MG63 (cell line): ENCODE measurements at regions not wholly inside any gene's neighbourhood (a gene's known extent, or its start where the extent isn't known, plus 50 kb on each side); places are given as distances from the start of the nearest gene placed in this dataset.

Source experiments
- DNase-seq: peaks from one replicate; pipeline ENCODE4 v3.0.0-alpha.2; 2020
- H3K27me3 ChIP-seq: fragments of 250-450 bp; sonication (Bioruptor Pico); 2 replicates; pipeline ENCODE4 v1.5.1; 2020; ENCODE audit warnings: mild to moderate bottlenecking, moderate library complexity
- H3K36me3 ChIP-seq: fragments of 250-450 bp; sonication (Bioruptor Pico); 2 replicates; pipeline ENCODE4 v1.5.1; 2020; ENCODE audit warnings: mild to moderate bottlenecking, moderate library complexity
- H3K4me3 ChIP-seq: fragments of 250-450 bp; sonication (Bioruptor Pico); 2 replicates; pipeline ENCODE4 v1.5.1; 2020; ENCODE audit warnings: mild to moderate bottlenecking, moderate library complexity
- H3K9me3 ChIP-seq: fragments of 250-450 bp; sonication (Bioruptor Pico); 2 replicates; pipeline ENCODE4 v1.5.1; 2020; ENCODE audit warnings: mild to moderate bottlenecking, moderate library complexity

DNA sequence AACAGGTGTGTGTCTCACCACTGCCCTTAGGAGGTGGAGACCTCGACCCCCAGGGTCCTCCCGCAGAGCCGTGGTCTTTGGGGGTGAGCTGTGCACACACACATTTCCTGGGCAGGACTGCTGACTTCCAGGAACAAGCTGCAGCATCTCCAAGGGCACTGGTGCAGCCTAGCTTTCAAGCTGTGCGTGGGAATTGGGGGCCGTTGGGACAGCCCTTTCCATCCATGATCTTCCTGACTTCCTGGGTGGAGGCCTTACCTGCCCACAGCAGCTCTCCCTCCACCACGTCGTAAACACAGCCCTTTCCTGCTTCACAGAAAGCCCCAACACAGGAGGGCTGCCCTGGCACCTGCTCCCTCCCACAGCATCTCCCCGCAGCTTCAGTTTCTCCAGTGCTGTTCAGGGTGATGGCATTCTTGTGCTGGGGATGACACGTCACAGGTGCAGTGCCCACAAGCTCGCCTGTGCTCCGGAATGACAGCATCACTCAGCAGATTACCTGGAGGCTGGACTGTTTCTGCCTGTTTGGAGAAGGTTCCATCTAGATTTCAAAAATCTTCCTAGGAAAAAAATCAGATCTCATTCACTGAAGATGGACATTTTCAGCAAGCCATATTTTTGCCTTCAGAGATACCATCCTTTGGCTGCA is 208.0 kb upstream of the PPP2R2D start:
- Histone ChIP-seq H3K27me3 (no peaks in the 10 kb centered on the region), H3K4me3 (no peak overlapping the region), H3K36me3 (no peaks in the 10 kb centered on the region), H3K9me3 (no peaks in the 10 kb centered on the region)
- DNase-seq: no peak

GRCh38 chr10:131693766-131694165 is 207.0 kb upstream of the PPP2R2D start:
- H3K36me3 ChIP-seq: no peaks in the 10 kb centered on the region
- no peaks in the 10 kb centered on the region for H3K9me3 ChIP-seq
- no peaks in the 10 kb centered on the region for H3K27me3 ChIP-seq
- no peak for DNase-seq
- no peak overlapping the region for H3K4me3 ChIP-seq

DNA sequence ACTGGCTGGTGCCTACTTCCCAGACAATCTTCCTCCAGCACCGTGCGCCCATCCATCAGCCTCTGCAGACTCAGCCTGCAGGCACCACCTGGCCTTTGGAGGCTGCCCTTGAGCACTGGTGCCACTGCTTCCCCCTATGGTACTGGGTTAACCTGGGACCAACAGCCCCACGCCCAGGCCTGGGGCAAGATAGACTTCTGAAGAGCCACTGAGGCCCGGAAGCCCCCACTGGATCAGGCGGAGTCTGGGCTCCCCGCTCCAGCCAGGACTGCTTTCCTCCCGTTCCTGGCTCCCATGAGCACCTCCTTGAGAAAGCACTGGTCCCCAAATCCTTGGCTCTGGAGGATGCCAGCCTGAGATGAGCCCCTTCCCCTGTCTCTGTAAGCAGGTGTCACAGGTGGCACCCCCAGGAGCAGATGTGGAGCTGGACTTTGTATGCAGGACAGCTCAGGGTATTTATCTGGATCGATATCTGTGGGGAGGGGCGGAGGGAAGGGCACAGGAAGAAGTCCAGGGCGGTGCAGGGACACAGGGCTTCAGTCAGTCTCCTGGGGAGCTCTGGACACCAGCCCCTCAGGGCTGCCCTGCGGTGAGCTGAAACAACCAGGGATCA is 206.5 kb upstream of the PPP2R2D start:
- Histone ChIP-seq H3K9me3 (no peaks in the 10 kb centered on the region), H3K27me3 (no peaks in the 10 kb centered on the region), H3K4me3 (no peak overlapping the region), H3K36me3 (no peaks in the 10 kb centered on the region)
- no peak for DNase-seq

- H3K27me3 ChIP-seq: no peaks in the 10 kb centered on the region
- H3K4me3 ChIP-seq: no peak overlapping the region
- no peaks in the 10 kb centered on the region for H3K36me3 ChIP-seq
- no peak for DNase-seq
- no peaks in the 10 kb centered on the region for H3K9me3 ChIP-seq
These were observed 205.9 kb upstream of the PPP2R2D start for GRCh38 chr10:131694781-131695495.

- Histone ChIP-seq H3K4me3 (no peak overlapping the region), H3K27me3 (no peaks in the 10 kb centered on the region), H3K9me3 (no peaks in the 10 kb centered on the region), H3K36me3 (no peaks in the 10 kb centered on the region)
- no peak for DNase-seq
These were observed 205.2 kb upstream of the PPP2R2D start for GRCh38 chr10:131695496-131696165.

- Histone ChIP-seq H3K9me3 (no peaks in the 10 kb centered on the region), H3K27me3 (no peaks in the 10 kb centered on the region), H3K4me3 (no peak overlapping the region), H3K36me3 (no peaks in the 10 kb centered on the region)
- no peak for DNase-seq
These were observed 203.2 kb upstream of the PPP2R2D start for GRCh38 chr10:131697476-131698128.

DNA sequence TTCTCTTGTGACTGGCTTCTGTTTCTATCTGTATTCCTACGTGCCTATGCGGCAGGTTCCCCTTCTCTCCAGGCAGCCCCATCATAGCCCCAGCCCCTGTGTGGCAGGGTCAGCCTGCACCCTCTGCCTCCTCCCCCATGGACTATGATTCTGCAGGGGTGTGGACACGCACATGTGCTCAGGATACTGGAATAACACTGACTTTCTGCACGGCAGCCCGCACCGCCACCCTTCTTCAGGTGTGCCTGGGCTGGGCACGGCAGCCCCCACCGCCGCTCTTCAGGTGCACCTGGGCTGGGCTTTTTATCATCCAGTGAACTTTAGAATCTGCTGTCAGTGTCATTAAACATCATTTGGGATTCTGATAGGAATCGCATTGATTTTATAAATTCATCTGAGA is 202.6 kb upstream of the PPP2R2D start:
- Histone ChIP-seq H3K36me3 (no peaks in the 10 kb centered on the region), H3K9me3 (no peaks in the 10 kb centered on the region), H3K4me3 (no peak overlapping the region), H3K27me3 (no peaks in the 10 kb centered on the region)
- DNase-seq: no peak

DNA sequence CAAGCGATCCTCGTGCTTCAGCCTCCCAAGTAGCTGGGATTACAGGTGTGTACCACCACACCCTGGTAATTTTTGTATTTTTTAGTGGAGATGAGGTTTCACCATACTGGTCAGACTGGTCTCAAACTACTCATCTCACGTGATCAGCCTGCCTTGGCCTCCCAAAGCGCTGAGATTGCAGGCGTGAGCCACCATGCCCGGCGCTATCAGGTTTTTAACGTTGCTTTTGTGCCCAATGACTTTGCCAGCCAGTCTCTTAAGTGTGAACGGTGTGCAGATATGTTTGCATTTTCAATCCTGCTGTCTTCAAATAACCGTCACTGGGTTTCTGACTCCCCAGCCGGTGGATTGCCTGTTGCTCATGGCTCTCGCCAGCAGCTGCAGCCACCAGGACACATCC is 201.8 kb upstream of the PPP2R2D start:
- H3K27me3 ChIP-seq: no peaks in the 10 kb centered on the region; the same call in 1 of the 2 replicates
- no peaks in the 10 kb centered on the region for H3K36me3 ChIP-seq
- no peak overlapping the region for H3K4me3 ChIP-seq
- DNase-seq: no peak
- no peaks in the 10 kb centered on the region for H3K9me3 ChIP-seq

GRCh38 chr10:131700032-131700431 is 200.8 kb upstream of the PPP2R2D start:
- no peaks in the 10 kb centered on the region for H3K36me3 ChIP-seq
- H3K27me3 ChIP-seq: no peaks in the 10 kb centered on the region; the same call in 1 of the 2 replicates
- no peak for DNase-seq
- no peak overlapping the region for H3K4me3 ChIP-seq
- H3K9me3 ChIP-seq: no peaks in the 10 kb centered on the region

DNA sequence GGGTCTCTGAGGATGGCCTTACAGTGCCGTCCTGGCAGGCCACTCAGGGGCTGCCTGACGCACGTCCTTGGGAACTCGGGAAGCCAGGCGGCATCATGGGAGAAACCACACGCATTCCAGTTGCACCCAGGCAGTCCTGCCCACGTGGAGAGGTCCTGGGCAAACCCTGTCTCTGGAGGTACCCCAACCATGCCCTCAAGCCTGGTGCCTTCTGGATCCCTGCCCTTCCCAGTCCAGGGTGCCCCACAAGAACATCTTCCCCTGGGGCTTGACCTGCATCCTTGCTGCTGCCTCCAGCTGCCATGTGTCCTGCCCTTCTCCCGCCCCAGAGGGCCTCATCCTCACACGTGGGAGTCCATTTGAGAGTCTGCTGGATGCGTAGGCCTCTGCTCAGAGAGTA is 200.3 kb upstream of the PPP2R2D start:
- Histone ChIP-seq H3K9me3 (no peaks in the 10 kb centered on the region), H3K36me3 (no peaks in the 10 kb centered on the region), H3K27me3 (no peaks in the 10 kb centered on the region; the same call in 1 of the 2 replicates), H3K4me3 (no peak overlapping the region)
- DNase-seq: no peak

GRCh38 chr10:131701131-131701947 is 199.5 kb upstream of the PPP2R2D start:
- Histone ChIP-seq H3K4me3 (no peak overlapping the region), H3K9me3 (no peaks in the 10 kb centered on the region), H3K36me3 (no peaks in the 10 kb centered on the region), H3K27me3 (no peaks in the 10 kb centered on the region; the same call in 1 of the 2 replicates)
- no peak for DNase-seq

DNA sequence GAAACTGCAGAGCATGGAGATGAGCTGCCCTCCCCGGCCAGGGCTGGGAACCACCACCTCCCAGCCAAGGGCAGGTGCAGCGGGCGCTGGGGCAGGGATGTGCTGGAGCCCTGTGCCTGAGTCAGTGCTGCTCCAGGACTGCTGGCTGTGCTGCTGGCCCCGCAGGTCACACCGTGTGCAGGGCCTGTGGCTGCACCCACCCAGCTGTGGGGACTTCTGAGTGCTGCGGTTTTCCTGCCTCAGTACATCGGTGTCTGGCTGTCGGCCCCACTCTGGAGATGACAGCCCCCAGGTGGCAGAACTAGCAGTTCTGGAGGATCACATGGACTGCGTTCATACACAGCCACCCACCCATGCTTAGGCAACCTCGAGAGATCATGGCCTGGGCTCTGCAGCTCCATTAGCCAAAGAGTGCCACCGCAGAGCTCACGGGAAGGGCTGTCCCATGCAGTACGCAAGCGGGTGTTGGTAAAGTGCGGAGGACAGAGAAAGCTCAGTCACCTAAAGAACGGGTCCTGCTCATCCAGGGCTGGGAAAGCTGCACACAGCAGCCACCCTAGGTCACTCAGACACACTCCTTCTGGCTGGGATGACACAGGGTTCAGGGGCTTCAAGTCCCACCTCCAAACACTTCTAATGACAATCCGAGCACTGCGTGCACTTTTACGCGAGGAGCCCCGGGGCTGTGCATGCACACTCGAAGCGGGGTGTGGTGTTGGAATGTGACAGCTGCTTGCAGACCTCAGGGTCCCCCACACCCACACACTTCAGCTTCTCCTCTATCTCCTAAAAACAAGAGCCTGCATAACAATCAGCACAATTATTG is 198.1 kb upstream of the PPP2R2D start:
- no peak overlapping the region for H3K4me3 ChIP-seq
- no peaks in the 10 kb centered on the region for H3K36me3 ChIP-seq
- no peaks in the 10 kb centered on the region for H3K9me3 ChIP-seq
- no peaks in the 10 kb centered on the region; the same call in 1 of the 2 replicates for H3K27me3 ChIP-seq
- DNase-seq: no peak

GRCh38 chr10:131703541-131703940 is 197.3 kb upstream of the PPP2R2D start:
- no peak overlapping the region for H3K4me3 ChIP-seq
- no peaks in the 10 kb centered on the region for H3K36me3 ChIP-seq
- no peak for DNase-seq
- no peaks in the 10 kb centered on the region for H3K9me3 ChIP-seq
- no peaks in the 10 kb centered on the region; the same call in 1 of the 2 replicates for H3K27me3 ChIP-seq

GRCh38 chr10:131703941-131704340 is 196.9 kb upstream of the PPP2R2D start:
- no peaks in the 10 kb centered on the region for H3K9me3 ChIP-seq
- no peak for DNase-seq
- H3K27me3 ChIP-seq: no peaks in the 10 kb centered on the region; the same call in 1 of the 2 replicates
- no peaks in the 10 kb centered on the region for H3K36me3 ChIP-seq
- no peak overlapping the region for H3K4me3 ChIP-seq

DNA sequence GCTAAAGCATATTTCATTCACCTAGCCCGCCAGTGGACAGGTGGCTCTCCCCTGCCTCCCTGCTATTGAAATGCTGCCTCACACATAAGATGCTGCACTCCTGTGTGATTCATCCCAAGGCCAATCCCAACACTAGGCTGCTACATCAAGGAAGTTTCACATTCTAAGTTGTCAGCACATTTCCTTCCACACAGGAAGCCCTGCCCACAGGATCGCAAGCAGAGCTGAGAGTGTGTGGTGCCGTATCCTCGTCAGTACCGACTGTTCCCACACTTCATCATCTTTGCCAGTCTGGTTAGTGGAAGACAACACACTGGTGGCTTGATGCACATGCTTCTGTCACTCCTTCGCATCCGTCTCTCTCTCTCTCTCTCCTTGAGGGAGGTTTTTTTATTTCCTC is 194.3 kb upstream of the PPP2R2D start:
- Histone ChIP-seq H3K4me3 (no peak overlapping the region), H3K27me3 (no peaks in the 10 kb centered on the region; the same call in 1 of the 2 replicates), H3K36me3 (no peaks in the 10 kb centered on the region), H3K9me3 (no peaks in the 10 kb centered on the region)
- no peak for DNase-seq
